RWPE2 (cell line): ENCODE measurements at regions not wholly inside any gene's neighbourhood (a gene's known extent, or its start where the extent isn't known, plus 50 kb on each side); places are given as distances from the start of the nearest gene placed in this dataset.

Experiments
- ATAC-seq: fragments of 200-7000 bp; cut with Tn5 transposase; 3 replicates; pipeline ENCODE4 v1.9.1; 2021; ENCODE audit warnings: low read depth
- DNase-seq: peaks from one replicate; pipeline ENCODE4 v3.0.0-alpha.2; 2020; ENCODE audit warnings: low spot score
- H3K27ac ChIP-seq: fragments of 450-650 bp; 2 replicates; pipeline ENCODE4 v1.5.1; 2017; ENCODE audit warnings: mild to moderate bottlenecking; ENCODE audit not compliant: poor library complexity, severe bottlenecking
- H3K27me3 ChIP-seq: fragments of 250-450 bp; sonication (Bioruptor Pico); 2 replicates; pipeline ENCODE4 v1.5.1; 2021; ENCODE audit warnings: mild to moderate bottlenecking, moderate library complexity; ENCODE audit not compliant: insufficient read depth, poor library complexity, severe bottlenecking
- H3K36me3 ChIP-seq: fragments of 250-450 bp; sonication (Bioruptor Pico); 2 replicates; pipeline ENCODE4 v1.5.1; 2020; ENCODE audit warnings: low read depth, mild to moderate bottlenecking, moderate library complexity
- H3K4me1 ChIP-seq: fragments of 250-450 bp; sonication (Bioruptor Pico); 2 replicates; pipeline ENCODE4 v1.5.1; 2021; ENCODE audit warnings: mild to moderate bottlenecking, moderate library complexity; ENCODE audit not compliant: insufficient read depth, poor library complexity, severe bottlenecking
- H3K4me3 ChIP-seq: fragments of 250-450 bp; sonication (Bioruptor Pico); 2 replicates; pipeline ENCODE4 v1.5.1; 2021; ENCODE audit warnings: mild to moderate bottlenecking, moderate library complexity; ENCODE audit not compliant: severe bottlenecking
- H3K9me3 ChIP-seq: fragments of 250-450 bp; sonication (Bioruptor Pico); 2 replicates; pipeline ENCODE4 v1.5.1; 2021; ENCODE audit warnings: mild to moderate bottlenecking, moderate library complexity; ENCODE audit not compliant: severe bottlenecking
- TF ChIP-seq, protein P1 (sequence below): fragments of 450-650 bp; IDR thresholded peaks from one replicate; pipeline ENCODE4 v1.5.1; 2017; ENCODE audit warnings: mild to moderate bottlenecking, moderate library complexity; ENCODE audit not compliant: poor library complexity, severe bottlenecking

GRCh38 chr2:22403748-22404147 is 981.2 kb upstream of the KLHL29 start:
- TF ChIP-seq, protein P1, sequence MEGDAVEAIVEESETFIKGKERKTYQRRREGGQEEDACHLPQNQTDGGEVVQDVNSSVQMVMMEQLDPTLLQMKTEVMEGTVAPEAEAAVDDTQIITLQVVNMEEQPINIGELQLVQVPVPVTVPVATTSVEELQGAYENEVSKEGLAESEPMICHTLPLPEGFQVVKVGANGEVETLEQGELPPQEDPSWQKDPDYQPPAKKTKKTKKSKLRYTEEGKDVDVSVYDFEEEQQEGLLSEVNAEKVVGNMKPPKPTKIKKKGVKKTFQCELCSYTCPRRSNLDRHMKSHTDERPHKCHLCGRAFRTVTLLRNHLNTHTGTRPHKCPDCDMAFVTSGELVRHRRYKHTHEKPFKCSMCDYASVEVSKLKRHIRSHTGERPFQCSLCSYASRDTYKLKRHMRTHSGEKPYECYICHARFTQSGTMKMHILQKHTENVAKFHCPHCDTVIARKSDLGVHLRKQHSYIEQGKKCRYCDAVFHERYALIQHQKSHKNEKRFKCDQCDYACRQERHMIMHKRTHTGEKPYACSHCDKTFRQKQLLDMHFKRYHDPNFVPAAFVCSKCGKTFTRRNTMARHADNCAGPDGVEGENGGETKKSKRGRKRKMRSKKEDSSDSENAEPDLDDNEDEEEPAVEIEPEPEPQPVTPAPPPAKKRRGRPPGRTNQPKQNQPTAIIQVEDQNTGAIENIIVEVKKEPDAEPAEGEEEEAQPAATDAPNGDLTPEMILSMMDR: no peak
- Histone ChIP-seq H3K27me3 (no peaks in the 10 kb centered on the region), H3K4me3 (no peak overlapping the region), H3K36me3 (no peaks in the 10 kb centered on the region), H3K4me1 (no peaks in the 10 kb centered on the region), H3K27ac (no peak overlapping the region), H3K9me3 (no peaks in the 10 kb centered on the region)
- ATAC-seq (no peak), DNase-seq (no peak)

DNA sequence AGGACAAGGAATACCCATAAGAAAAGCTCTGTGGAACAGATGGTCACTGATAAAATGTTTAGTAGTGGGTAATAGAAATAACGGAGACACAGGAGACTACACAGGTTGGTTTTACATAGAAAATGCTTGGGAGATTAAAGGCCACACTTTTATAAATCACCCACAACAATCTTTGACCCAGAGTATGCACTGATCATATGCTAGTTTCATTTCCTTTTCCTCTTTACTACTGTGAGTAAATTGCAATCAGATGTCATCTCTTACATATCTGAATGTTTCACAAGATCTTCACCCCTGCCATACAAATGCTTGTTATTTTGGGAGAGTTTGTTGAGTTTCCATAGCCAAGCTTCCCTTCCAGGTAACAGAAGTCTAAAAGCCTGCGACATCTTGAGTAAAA is 978.4 kb upstream of the KLHL29 start:
- Histone ChIP-seq H3K9me3 (no peaks in the 10 kb centered on the region), H3K36me3 (no peaks in the 10 kb centered on the region), H3K4me1 (no peaks in the 10 kb centered on the region), H3K4me3 (no peak overlapping the region), H3K27ac (no peak overlapping the region), H3K27me3 (no peaks in the 10 kb centered on the region)
- TF ChIP-seq, protein P1: no peak
- no peak for DNase-seq
- no peak for ATAC-seq

DNA sequence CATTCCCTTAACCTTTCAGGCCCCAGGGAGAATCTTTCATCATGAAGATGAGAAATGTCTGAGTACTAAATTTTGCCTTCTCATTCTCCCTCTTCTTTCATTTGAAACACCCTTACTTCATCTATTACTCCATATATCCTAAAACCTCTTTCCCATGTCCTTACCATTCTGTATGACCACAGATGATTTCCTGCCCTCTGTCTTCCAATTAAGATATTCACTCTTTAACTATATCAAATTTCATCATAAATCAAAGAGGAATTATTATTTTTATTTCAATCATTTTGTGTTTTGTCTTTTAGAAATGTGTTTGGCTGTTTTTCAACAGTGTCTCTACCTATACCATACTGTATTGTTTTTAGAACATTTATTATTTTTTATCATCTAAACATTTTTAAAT is 964.9 kb upstream of the KLHL29 start:
- DNase-seq (no peak), ATAC-seq (no peak)
- H3K4me1 ChIP-seq: no peaks in the 10 kb centered on the region
- H3K27ac ChIP-seq: no peak overlapping the region
- no peak overlapping the region for H3K4me3 ChIP-seq
- no peaks in the 10 kb centered on the region for H3K36me3 ChIP-seq
- TF ChIP-seq, protein P1: no peak
- H3K9me3 ChIP-seq: no peaks in the 10 kb centered on the region
- H3K27me3 ChIP-seq: no peaks in the 10 kb centered on the region

DNA sequence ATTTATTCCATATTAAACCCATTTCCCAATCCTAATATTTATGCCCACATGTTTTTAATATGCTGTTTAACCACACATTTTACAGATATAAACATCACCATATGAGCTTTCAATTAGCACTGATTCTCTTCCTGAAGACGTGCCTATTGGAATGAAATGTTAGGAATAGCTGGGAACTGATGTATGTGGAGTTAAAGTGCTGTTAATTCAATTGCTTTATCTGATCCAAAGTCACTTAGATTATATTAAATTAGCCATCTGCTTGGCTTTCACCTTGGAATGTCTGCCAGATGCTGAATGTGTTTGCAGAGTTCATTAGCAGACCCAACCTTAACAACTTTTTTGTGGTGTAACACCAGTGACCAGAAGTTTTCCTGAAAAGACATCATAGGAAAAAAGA is 942.9 kb upstream of the KLHL29 start:
- no peaks in the 10 kb centered on the region for H3K4me1 ChIP-seq
- H3K36me3 ChIP-seq: no peaks in the 10 kb centered on the region
- H3K4me3 ChIP-seq: no peak overlapping the region
- no peaks in the 10 kb centered on the region for H3K9me3 ChIP-seq
- no peaks in the 10 kb centered on the region for H3K27me3 ChIP-seq
- H3K27ac ChIP-seq: no peak overlapping the region
- TF ChIP-seq, protein P1: no peak
- ATAC-seq (no peak), DNase-seq (no peak)

DNA sequence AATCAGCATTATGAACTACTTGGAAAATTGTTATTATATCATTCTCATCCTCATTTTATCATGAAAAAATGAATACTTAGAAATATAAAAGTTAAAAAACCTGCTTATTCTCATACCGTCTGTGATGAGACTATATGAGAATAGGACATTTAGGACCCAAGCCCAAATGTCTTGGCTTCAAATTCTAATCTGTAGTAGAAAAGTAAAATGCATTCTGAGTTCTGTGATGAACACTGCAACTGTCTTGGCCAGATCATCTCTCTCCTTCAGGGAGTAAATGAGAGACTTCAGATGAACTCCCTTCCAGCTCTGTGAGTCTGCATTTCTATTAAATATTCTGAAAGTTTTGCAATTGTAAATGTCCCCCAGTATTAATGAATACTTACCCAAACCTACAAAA is 940.7 kb upstream of the KLHL29 start:
- no peaks in the 10 kb centered on the region for H3K4me1 ChIP-seq
- H3K36me3 ChIP-seq: no peaks in the 10 kb centered on the region
- TF ChIP-seq, protein P1: no peak
- ATAC-seq: no peak
- no peaks in the 10 kb centered on the region for H3K9me3 ChIP-seq
- no peak for DNase-seq
- H3K27ac ChIP-seq: no peak overlapping the region
- H3K27me3 ChIP-seq: no peaks in the 10 kb centered on the region
- no peak overlapping the region for H3K4me3 ChIP-seq
